Upper lobe of left lung (tissue), 6 donors: ENCODE measurements at regions not wholly inside any gene's neighbourhood (a gene's known extent, or its start where the extent isn't known, plus 50 kb on each side); places are given as distances from the start of the nearest gene placed in this dataset.

Experiments
- ATAC-seq, 2 donors: fragments of 200-7000 bp; cut with Tn5 transposase; one replicate each; pipeline ENCODE4 v1.9.1; 2022; ENCODE audit warnings: mild to moderate bottlenecking in 2 of 2, moderate library complexity in 2 of 2; ENCODE audit not compliant: low FRiP score in 2 of 2
- DNase-seq, 2 donors: peaks; one replicate each; pipeline ENCODE4 v3.0.0-alpha.2; 2019 to 2020
- H3K27ac ChIP-seq, 4 donors: fragments of 200-600 bp; sonication (generic); one replicate each; pipeline ENCODE4 v1.5.1; 2016 to 2019
- H3K27me3 ChIP-seq, 4 donors: fragments of 200-600 bp; sonication (generic); one replicate each; pipeline ENCODE4 v1.5.1; 2017 to 2019
- H3K36me3 ChIP-seq, 4 donors: fragments of 200-600 bp; sonication (generic); one replicate each; pipeline ENCODE4 v1.5.1; 2016 to 2019
- H3K4me1 ChIP-seq, 4 donors: fragments of 200-600 bp; sonication (generic); one replicate each; pipeline ENCODE4 v1.5.1; 2018 to 2019
- H3K4me3 ChIP-seq, 4 donors: fragments of 200-600 bp; sonication (generic); one replicate each; pipeline ENCODE4 v1.5.1; 2017 to 2019; ENCODE audit warnings: mild to moderate bottlenecking in 2 of 4, moderate library complexity in 1 of 4
- H3K9me3 ChIP-seq, 4 donors: fragments of 200-600 bp; sonication (generic); one replicate each; pipeline ENCODE4 v1.5.1; 2018 to 2019
- EP300 ChIP-seq, 4 donors: sonication (generic); formaldehyde crosslinking; IDR thresholded peaks; one replicate each; pipeline ENCODE4 v1.5.1; 2017; ENCODE audit warnings: antibody characterized with exemption in 4 of 4, control low read depth in 2 of 4
- POLR2A ChIP-seq, 4 donors: fragments of 450-650 bp; IDR thresholded peaks; one replicate each; pipeline ENCODE4 v1.5.1; 2016 to 2017; ENCODE audit warnings: antibody characterized with exemption in 4 of 4, mild to moderate bottlenecking in 2 of 4
- POLR2AphosphoS5 ChIP-seq, 2 donors: sonication (generic); formaldehyde crosslinking; IDR thresholded peaks; one replicate each; pipeline ENCODE4 v1.5.1; 2017; ENCODE audit warnings: antibody characterized with exemption in 2 of 2
- WGBS, 2 donors: methylation state at CpG; one replicate each; pipeline ENCODE4 v1.1.5; 2017 to 2018; 5-methylcytosine and 5-hydroxymethylcytosine counted together
- TF ChIP-seq, protein P1 (sequence below), 6 experiments: fragments of 450-650 bp in 4 of 6; fragments of 200-600 bp in 2 of 6; sonication (generic) in 2 of 6; IDR thresholded peaks; one replicate each; pipeline ENCODE4 v1.5.1; 2016 to 2019; ENCODE audit warnings: antibody characterized with exemption in 6 of 6
- donor health status: DM: no; HTN: no; CAD: no; lungs with moderate emphysema.
- donor health status: DM: no; HTN: yes; CAD: no; lungs with severe emphysema.

DNA sequence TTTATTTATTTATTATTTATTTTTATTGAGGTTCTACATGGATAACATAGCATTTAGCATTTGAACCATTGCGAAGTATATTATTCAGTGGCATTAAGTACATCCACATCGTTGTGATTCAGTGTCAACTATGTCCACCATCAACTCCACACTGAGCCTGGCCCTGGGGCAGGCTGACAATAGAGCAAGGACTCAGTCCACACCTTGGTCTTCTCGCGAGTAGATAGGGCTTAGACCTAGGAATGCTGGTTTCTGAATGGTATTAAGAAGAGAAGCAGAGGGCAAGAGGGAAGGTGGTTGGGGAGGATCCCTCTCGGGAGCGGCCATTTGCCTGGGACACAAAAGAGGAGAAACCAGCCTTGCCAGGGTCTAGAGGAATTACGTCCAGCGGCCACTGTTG, 599.2 kb upstream of the MGMT start:
- DNase-seq, result no peak
- 93 to 96% methylated on average over 8 of the region's 8 CpGs for WGBS, 2 donors
- no peak for ATAC-seq

DNA sequence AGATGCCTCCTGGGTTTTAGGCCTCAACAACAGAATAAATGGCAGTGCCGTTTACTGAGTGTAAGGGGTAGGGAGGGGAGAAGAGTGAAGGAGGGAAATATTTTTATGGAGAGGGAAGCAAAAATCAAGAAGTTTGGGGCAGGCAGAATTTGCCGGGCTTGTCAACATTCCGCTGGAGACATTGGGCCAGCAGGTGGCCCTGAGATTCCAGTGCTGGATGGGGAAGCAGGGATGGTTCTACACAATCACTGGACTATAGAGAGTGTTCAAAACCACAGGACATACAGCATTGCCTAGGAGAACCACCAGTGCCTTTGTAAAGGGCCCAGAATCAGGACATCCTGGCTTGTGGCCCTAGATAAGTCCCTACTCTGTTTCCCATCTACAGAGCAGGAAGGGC, 598.6 kb upstream of the MGMT start:
- TF ChIP-seq POLR2A (IDR thresholded peaks at IDR 0.05) (no peak), EP300 (IDR thresholded peaks at IDR 0.05) (no peak), POLR2AphosphoS5 (IDR thresholded peaks at IDR 0.05) (no peak)
- TF ChIP-seq, protein P1, sequence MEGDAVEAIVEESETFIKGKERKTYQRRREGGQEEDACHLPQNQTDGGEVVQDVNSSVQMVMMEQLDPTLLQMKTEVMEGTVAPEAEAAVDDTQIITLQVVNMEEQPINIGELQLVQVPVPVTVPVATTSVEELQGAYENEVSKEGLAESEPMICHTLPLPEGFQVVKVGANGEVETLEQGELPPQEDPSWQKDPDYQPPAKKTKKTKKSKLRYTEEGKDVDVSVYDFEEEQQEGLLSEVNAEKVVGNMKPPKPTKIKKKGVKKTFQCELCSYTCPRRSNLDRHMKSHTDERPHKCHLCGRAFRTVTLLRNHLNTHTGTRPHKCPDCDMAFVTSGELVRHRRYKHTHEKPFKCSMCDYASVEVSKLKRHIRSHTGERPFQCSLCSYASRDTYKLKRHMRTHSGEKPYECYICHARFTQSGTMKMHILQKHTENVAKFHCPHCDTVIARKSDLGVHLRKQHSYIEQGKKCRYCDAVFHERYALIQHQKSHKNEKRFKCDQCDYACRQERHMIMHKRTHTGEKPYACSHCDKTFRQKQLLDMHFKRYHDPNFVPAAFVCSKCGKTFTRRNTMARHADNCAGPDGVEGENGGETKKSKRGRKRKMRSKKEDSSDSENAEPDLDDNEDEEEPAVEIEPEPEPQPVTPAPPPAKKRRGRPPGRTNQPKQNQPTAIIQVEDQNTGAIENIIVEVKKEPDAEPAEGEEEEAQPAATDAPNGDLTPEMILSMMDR (IDR thresholded peaks at IDR 0.05), result no peak
- no peak for DNase-seq
- WGBS, 2 donors, result 90 to 96% methylated on average over 3 of the region's 3 CpGs

More for the DNA sequence above, 599.2 kb upstream of the MGMT start:
- Histone ChIP-seq H3K9me3 (no peaks in the 10 kb centered on the region), H3K4me3 (no peak overlapping the region), H3K36me3 (no peaks in the 10 kb centered on the region), H3K4me1 (no peaks in the 10 kb centered on the region), H3K27ac (no peak overlapping the region), H3K27me3 (no peaks in the 10 kb centered on the region)
- TF ChIP-seq, protein P1 (IDR thresholded peaks at IDR 0.05), result no peak
- TF ChIP-seq EP300 (IDR thresholded peaks at IDR 0.05), result no peak
- no peak for TF ChIP-seq POLR2AphosphoS5 (IDR thresholded peaks at IDR 0.05)
- no peak for TF ChIP-seq POLR2A (IDR thresholded peaks at IDR 0.05)

DNA sequence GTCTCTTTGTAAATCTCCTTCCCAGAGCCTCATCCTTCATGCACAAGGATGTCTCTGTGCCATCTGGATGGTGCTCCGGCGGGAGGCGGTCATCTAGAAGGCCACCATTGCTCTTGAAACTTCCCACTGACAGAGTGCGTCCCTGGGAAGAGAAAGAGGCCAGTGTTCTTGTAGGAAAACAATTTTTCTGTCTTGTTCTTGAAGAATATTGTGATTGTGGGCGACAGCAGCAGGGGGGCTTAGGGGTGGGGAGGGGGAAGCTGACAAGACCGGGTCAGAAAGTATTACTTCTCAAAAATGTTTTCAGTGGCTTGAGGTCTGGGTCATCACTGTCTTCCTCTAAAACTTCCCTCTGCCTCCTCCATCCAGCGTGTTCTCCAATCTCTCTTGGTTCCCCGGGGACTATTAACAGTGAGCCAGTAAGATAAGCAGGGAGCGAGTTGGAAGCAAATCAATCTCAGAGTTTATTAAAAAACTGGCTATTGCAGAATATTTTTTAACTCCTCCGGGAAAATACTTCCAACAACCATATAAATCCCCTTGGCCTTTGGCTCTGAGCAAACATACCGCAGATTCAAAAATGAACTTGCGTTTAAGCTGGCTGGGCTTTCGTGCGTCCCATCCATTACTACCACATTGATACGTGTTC, 597.8 kb upstream of the MGMT start:
- no peak overlapping the region for H3K4me3 ChIP-seq
- H3K27ac ChIP-seq, result no peak overlapping the region
- ATAC-seq (no peak), DNase-seq (no peak)
- TF ChIP-seq EP300 (IDR thresholded peaks at IDR 0.05), result no peak
- no peak for TF ChIP-seq POLR2A (IDR thresholded peaks at IDR 0.05)
- no peak for TF ChIP-seq POLR2AphosphoS5 (IDR thresholded peaks at IDR 0.05)
- TF ChIP-seq, protein P1 (IDR thresholded peaks at IDR 0.05), result no peak
- no peaks in the 10 kb centered on the region for H3K27me3 ChIP-seq
- 72 to 81% methylated on average over 15 of the region's 15 CpGs for WGBS, 2 donors
- H3K9me3 ChIP-seq, result no peaks in the 10 kb centered on the region
- H3K4me1 ChIP-seq, result no peaks in the 10 kb centered on the region
- no peaks in the 10 kb centered on the region for H3K36me3 ChIP-seq

More for the DNA sequence above, 598.6 kb upstream of the MGMT start:
- H3K9me3 ChIP-seq, result no peaks in the 10 kb centered on the region
- no peaks in the 10 kb centered on the region for H3K36me3 ChIP-seq
- no peak overlapping the region for H3K27ac ChIP-seq
- no peak overlapping the region for H3K4me3 ChIP-seq
- ATAC-seq, result no peak
- no peaks in the 10 kb centered on the region for H3K4me1 ChIP-seq
- H3K27me3 ChIP-seq, result no peaks in the 10 kb centered on the region

DNA sequence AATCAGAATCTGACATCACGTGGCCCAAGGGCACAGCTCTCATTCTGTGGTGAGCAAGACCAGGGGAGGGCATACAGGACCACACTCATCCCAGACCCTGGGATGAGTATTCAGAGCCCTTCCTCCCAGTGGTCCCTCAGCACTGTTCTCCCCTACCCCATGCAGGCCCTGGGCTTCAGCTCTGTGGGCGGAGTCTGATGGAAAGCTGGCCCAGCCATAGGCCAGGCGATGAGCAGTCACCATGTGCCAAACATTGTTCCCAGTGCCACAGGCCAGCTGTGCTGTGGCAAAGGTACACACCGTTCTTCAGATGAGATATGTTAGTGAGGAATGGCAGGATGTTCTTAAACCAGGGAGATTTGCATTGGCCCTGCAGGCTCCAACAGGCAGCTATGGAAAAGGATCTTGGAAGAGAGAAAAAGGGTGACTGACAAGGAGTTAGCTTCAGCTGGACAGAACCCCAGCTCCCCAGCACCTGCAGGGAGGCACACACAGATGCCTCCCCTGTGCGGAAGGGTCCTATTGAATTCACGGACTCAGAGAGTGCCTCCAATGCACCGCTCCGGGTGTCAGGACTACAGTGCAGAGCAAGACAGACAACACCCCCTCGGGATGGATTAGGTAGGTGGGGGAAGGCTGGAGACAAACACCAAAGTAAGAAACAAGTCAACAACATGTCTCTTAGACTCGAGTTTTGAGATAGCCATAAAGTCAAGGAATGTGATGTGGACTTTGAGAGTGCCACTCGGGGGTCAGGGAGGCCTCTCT, 596.0 kb upstream of the MGMT start:
- 80 to 86% methylated on average over 10 to 11 of the region's 11 CpGs for WGBS, 2 donors
- Histone ChIP-seq H3K4me1 (no peaks in the 10 kb centered on the region), H3K4me3 (no peak overlapping the region), H3K27me3 (no peaks in the 10 kb centered on the region), H3K9me3 (no peaks in the 10 kb centered on the region), H3K36me3 (no peaks in the 10 kb centered on the region), H3K27ac (no peak overlapping the region)
- no peak for TF ChIP-seq POLR2AphosphoS5 (IDR thresholded peaks at IDR 0.05)
- TF ChIP-seq, protein P1 (IDR thresholded peaks at IDR 0.05), result no peak
- TF ChIP-seq EP300 (IDR thresholded peaks at IDR 0.05), result no peak
- TF ChIP-seq POLR2A (IDR thresholded peaks at IDR 0.05), result no peak
- ATAC-seq (peak in 1 of 2 donors; percentile 50), DNase-seq (no peak)
